ENCODE measurements at regions not wholly inside any gene's neighbourhood (a gene's known extent, or its start where the extent isn't known, plus 50 kb on each side); places are given as distances from the start of the nearest gene placed in this dataset.

DNA sequence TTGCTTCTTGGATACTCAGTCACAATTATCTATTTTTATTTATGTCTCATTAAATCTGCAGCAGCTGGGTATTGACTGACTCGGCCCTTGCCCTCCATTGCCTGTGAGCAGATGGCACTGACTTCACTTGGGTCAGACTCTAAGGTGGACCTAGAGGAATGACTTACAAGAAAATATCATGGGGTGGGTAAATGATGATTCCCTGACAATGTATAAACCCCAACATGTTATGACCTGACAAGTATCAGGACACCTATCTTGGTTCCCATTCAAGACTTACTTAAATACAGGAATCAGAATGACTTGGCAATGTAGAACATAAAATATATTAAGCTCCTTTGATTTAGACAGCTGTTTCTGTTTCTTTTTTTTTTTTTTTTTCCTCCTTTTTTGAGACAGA is 953.5 kb downstream of the CDH11 start:
- no peak for DNase-seq (ENCODE audit: low read depth in 2 of 2)

DNA sequence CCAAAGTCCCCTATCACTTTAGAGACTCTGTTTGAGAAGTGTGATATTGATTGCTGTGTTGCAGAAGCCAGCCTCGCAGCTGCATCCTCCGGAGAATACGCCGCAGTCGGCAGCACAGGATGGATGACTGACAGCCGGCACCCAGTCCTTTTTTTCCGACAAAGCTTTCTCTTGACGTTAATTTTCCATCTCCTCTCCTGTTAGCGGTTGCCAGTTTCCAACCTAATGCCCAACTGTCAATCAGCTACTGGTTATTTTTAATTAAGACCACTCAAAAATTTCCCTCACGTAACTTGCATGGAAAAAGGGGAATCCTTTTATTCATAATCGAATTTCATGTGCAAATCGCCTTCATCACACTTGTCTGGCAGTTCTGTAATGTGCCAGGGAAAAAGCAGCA is 953.9 kb downstream of the CDH11 start:
- no peak for DNase-seq (ENCODE audit: low read depth in 2 of 2)

DNA sequence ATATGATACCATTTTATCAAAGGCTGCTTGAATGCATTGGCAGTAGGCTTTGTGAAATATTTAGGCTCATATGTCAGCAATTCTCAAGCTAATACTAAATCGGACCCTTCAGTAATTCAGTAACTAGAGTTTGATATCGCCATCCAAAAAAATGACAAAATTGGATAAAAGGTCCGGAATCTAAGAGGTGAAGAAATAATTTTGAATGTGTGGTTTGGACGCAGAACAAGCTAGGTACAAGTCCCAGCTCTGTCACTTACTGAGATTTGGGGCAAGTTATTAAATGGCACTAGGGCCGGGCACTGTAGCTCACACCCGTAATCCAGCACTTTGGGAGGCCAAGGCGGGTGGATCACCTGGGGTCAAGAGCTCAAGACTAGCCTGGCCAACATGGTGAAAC is 956.5 kb downstream of the CDH11 start:
- no peak for DNase-seq (ENCODE audit: low read depth in 2 of 2)

DNA sequence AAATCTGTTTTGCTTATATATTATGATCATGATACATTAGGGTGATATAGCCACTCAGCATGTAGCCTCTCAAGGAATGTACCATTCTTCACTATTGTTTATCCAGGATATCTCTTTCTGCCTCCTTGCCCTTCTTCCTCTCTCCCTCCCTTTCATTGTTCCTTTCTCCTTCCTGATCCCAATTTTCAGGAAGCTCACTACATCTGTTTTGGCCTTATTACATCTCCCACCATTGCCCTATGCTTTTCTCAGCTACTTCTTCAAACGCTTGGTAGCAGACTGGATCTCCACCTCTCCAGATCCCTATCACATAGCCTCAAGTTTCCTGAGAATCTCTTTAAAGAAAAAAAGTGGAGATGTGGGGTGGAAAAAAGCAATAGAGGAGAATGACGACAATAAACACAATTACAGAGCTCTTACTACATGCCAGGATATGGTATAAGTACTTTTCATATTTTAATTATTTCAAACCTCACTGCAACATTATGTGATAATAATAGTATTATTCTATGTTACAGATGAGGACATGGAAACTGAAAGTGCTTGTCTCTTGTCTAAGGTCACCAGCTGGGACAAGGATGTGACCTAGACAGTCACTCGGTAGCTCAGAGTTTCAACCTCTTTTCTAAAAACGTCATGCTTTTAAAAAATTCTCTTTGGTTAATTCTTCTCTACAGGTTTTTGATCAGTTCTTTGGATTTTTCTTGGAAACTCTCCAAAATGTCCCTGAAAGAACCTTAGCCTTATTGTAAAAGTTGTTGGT is 959.1 kb downstream of the CDH11 start:
- DNase-seq (ENCODE audit: low read depth in 2 of 2) = no peak

DNA sequence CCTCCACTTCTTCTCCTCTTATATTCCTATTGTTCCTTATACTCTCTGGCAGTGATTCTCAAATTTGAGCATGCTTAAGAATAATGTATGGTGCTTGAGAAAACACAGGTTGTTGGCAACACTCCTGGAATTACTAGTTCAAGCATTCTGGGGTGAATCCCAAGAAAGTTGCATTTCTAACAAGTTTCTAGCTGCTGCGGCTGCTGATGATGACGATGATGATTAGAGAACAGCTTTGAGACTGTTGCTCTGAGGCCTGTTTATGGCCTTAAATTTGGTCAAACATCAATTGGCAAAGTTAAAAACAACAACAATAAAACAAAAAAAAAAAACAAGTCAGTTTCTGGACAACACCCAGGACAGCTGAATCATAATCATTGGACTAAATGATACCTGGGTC is 961.9 kb downstream of the CDH11 start:
- no peak for DNase-seq (ENCODE audit: low read depth in 2 of 2)

DNA sequence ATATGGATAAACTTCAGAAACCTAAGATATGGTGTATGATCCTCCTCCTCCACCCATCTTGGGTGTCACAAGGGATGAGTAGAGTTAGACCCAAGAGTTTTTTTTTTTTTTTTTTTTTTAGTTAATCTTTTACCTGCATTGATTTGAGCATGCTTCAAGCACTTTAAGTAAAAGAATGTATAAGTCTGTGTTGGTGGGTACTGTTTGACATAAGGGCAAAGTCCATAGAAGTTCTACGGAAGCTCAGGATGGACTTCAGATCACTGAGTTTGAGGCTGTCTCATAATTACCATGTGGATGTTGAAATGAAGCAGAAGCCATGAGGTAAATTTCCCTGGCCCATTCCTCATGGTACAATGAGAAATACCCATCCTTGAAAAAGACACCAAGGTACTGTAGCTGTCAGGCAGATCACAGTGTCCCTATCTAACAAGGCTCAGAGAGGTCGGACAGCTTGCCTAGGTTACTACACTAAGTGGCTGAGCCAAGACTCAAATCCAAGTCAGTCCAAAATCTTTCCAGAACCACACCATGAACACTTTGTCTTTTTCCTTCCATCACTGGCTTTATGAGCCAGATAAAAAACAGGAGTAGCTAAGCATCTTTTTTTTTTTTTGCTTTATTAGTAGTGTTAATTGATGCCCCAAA is 962.8 kb downstream of the CDH11 start:
- no peak for DNase-seq (ENCODE audit: low read depth in 2 of 2)

DNA sequence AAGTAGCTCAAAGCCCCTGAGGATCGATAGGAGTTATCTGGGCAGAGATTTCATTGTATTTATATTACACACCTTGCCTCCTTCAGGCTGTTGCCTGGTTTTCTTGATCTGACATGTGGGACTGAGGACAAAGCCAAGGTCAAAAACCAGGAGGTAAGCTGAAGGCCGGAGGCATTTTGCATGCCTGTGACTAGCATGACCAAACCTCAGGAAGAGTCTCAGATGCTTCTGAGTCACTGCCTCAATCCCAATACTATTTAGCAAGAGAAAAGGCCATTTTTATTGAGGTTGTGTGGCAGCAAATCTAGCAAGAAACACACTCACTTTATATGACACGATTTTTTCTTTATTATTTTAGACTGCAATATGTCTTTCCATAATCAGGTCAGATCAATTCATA is 968.1 kb downstream of the CDH11 start:
- DNase-seq (ENCODE audit: low read depth in 2 of 2) = no peak

DNA sequence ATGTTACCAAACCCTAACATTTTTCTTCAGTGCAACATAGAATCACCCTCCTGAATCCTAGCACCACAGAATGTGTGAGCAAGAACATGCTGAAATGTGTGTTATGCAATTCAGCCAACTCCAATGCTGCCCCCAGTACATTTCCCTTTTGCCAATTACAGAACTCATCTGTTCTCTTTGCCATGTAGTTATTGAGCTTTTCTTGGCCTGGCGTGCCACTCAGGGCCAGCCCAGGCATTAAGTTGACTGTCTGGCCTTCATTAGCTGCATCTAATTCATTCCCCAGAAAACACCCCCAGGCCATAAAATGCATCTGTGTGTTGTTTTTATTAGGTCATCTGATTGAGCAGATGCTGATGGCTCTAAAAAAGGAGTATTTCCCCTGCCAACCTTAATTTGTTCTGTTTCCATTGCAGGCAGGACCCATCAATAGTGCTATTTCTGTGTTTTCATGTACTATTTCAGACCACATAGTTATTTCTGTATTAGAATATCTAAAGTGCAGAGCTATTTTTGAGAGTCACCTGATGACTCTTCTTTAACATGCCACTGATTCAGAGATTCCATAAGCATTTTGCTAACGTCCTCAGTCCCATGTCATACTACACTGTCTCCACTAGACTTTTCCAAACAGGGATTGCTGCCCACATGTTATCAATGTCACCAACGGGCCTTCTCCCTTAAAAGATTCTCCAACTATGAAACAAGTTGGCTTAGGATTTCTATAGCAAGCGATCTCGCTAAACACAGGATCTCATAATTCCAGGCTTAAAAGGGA is 969.7 kb downstream of the CDH11 start:
- DNase-seq (ENCODE audit: low read depth in 2 of 2) = no peak

DNA sequence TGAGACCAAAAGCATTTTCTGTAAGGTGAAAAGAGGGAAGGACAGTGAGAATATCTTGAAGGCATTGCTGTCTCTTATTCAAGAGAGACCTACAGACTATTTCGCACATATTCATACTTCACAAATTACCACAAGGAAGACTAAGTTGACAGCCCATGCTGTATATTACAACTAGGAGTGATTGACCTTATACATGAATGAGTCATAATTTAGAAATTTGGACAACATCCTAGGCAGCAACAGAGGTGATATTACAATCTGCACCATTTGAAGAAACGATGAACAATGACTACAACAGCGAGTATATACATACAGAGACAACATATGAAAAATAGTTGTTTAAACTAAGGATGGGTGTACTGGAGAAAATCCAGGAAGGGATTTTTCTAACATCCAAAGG is 971.7 kb downstream of the CDH11 start:
- DNase-seq (ENCODE audit: low read depth in 2 of 2) = no peak

DNA sequence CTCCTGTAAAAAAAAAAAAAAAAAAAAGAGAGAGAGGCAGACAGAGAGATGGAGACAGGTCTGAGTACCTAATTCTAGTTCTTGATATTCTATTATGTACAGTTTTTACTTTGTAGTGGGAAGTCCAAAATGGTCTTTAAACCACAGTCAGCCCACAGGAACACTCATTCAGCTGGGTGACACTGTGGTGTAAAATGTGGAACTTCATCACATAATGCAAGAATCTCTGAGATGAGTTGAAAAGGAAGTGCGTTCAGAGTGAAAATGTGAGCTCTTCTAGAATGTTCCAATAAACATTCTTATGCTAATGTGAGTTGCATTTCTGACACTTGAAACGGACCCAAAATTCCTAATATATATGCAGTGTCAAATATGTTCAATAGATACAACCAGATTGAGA is 972.1 kb downstream of the CDH11 start:
- no peak for DNase-seq (ENCODE audit: low read depth in 2 of 2)

DNA sequence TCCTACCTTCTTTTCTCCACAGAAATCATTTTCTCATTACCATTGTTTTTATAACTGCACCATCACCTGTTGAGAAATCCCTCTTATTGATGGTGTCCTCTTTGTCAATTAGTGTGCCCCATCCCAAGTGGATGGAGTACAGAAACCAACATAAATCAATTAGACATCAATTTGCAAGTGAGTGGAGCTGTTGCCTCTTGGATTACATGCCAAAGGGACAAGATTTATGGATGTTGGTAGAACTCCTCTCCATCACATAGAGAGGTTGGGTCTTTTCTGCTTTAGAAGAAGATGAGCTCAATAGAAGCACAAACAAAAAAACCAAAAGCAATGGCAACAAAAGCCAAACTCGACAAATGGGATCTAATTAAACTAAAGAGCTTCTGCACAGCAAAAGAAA is 973.5 kb downstream of the CDH11 start:
- DNase-seq (ENCODE audit: low read depth in 2 of 2) = no peak

DNA sequence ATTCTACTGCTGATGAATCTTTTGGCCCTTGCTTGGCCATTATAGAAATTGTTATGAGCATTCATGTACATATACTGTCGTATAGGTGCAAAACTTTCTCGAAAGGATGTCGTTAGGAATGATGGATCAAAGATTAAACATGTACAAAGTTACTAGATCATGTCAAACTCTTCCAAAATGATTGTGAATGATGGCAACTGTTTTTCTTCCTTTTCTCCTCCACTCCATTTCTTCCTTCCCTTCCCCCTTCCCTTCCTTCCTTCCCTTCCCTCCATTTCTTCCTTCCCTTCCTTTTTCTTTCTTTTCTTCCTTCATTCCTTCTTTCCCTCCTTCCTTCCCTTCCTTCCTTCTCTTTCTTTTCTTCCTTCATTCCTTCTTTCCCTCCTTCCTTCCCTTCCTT is 973.9 kb downstream of the CDH11 start:
- DNase-seq (ENCODE audit: low read depth in 2 of 2) = no peak

DNA sequence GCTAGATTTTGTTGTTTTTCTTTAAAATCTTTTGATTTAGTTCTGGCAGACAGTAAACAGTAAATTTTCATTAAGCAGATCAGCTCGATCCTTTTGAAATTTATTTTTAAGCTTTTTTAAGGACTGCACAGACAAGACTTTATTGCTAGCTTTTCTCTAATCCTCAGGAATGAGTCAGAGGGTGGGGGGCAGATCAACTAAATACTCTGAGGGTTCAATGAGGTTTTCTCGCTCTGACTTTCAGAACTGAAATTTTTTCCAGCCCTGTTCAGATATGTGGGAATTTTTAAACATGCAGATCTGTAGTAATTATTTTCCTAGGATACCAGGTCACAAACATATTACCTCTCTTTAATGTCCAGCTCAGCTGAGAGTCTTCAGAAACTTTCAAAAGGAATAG is 977.2 kb downstream of the CDH11 start:
- no peak for DNase-seq (ENCODE audit: low read depth in 2 of 2)

DNA sequence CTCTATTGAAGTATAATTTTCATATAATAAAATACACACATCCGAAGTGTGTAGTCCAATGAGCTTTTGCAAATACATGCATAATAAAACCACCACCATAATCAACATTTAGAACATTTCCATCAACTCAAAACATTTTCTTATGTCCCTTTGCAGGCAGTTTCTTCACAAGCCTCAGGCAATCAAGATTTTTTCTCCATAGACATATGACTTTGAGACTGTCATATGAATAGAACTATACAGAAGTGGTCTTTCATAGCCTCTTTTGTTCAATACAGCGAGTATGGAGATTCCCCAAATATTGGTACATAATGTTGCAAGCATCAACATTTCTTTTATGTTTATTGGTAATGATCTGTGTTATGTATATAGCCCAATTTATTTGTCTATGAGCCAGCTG is 983.2 kb downstream of the CDH11 start:
- DNase-seq (ENCODE audit: low read depth in 2 of 2) = no peak

DNA sequence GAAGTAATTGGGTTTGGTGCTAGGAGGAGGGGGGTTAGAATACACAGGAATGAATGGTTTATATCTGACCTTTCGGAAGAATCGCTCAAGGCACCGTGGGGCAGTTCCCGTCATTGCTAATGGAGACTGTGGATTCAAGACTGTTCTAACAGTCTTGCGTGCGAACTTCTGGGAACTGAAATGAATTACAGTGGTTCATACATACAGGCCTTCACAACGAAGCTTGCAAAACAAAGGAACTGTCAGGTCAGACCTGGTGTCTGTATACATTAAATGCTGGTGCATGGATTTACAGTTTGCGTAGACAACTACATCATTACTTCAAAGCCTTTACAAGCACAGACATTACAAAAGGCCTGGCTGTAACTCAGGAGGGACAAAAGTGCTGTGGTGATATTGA is 983.9 kb downstream of the CDH11 start:
- no peak for DNase-seq (ENCODE audit: low read depth in 2 of 2)

DNA sequence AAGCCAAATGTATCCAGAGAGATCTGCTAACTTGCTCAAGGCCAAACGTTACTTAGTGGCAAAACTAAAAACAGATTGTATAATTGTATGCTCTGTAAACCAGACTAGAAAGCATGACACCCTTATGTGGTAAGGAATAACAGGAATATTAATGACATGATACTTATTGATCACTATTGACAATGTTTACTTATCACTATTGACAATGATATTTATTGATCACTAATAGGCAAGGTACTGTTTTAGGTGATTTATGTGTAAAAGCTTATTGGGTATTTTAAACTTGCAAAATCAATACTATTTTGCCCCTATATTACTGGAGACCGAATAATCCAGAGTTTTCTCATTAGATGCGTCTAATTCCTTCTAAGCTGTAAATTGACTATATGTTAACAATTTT is 985.1 kb downstream of the CDH11 start:
- DNase-seq (ENCODE audit: low read depth in 2 of 2) = no peak

DNA sequence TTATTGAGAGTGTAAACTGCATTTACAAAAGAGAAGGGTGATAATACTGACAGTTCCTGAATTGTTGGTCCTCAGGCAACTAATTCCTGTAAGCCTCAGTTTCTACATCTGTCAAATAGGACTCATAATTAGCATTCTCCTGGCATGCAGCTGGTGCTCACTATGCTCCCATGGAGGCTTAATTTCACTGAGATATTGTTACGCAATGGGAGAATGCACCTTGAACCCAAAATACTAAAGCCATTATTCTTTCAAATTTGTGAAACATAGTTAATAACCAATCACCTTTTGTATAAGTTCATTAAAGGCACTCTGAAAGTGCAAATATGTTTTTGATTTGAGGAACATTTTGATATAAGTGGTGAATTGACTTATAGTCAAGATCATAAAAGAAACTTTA is 985.5 kb downstream of the CDH11 start:
- no peak for DNase-seq (ENCODE audit: low read depth in 2 of 2)

DNA sequence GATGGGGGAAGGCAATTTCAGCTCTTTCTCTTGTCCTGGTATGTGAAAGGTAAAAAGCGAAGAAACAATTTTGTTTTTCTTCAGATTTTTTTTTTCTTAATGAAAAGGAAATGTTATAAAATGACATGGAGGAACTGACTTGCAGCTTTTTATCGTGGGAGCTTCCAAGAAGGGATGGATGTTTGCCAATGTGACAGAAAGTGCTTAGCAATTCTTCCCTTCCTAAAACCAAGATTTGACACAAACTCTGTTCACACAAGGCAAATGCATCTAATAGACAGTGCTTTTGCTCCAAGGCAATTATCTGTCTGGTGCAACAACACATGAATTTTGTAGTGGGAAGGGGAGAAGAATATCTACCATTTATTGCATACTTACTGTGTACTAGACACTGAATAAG is 988.5 kb downstream of the CDH11 start:
- no peak for DNase-seq (ENCODE audit: low read depth in 2 of 2)

DNA sequence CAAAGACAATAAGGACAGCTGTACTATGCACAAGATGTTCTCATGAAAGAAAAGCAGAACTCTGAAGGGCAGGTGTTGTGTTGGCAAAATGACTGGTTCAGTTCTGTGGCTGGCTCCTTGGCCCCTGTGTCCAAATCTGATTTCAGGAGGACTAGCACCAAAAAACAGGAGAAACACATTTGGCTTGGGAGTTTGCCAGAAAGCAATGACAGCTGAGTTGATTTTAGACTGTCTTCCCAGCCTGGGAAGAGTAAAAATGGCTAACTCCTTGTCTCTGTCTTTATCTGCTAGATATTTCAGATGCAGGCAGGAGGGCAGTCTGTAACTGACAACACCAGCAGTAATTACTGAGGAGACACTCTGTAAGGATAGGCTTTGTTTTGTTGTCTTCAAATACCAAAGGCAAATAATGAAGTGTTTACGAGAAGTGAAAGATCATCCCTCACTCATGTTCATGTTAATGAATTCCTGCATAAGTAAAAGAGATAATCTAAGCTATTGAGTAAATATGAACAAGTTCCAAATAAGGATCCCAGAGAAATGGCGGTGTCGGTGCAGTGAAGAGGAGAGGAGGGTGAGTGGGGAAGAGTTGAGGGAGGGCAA is 989.0 kb downstream of the CDH11 start:
- DNase-seq (ENCODE audit: low read depth in 2 of 2) = no peak

DNA sequence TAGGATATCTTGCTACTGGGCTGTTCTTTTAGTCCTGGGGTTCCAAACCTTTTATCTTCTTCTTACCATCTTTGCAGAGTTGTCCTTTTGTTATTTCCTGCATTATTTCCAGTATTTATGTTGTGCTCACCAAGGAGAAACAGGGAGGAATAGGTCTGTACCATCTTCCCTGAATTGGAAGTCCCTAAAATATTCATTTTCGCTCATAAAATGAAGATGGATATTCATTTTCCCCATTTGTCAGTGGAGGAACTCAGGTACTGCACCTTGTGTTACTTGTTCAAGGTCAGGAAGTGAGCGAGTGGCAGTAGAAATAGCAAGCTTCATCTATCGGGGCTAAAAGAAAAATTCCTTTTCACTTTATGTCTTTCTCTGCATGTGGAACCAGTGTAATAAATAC is 989.7 kb downstream of the CDH11 start:
- DNase-seq (ENCODE audit: low read depth in 2 of 2) = no peak

DNA sequence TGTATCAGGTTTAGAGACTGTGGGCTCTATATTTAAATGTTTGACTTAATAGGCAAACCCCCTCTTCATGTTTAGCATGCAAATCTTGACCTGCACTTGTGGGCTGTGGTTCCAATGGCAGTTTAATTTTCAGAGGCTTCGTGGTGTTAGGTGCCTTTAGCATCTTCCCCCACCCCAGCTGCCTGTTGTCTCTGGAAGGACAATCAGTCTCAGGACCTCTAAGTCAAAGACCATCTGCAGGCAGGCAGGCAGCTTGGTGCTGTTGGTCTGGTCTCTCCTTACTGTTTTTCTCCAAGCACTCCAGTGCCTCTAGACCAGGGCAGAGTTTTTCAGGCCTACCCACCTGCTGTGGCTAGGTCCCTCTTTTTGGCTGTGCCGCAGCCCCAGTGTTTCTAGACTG is 990.4 kb downstream of the CDH11 start:
- DNase-seq (ENCODE audit: low read depth in 2 of 2) = no peak

DNA sequence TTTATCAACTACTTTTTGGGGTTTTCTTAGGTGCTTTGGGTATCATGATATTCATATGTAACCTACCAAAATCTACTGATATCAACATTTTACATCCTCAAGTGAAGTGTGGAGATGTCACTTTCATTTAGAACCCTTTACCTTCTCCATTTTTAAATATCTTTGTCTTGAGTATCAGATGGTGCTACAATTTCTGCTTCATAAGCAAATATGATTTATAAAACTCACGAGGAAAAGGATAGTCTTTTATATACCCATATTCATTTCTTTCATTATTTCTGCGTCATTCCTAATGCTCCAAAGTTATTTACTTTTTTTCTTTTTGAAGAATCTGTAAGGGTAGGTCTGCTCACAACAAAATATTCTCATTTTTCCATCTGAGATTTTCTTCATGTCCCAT is 991.7 kb downstream of the CDH11 start:
- DNase-seq (ENCODE audit: low read depth in 2 of 2) = no peak

DNA sequence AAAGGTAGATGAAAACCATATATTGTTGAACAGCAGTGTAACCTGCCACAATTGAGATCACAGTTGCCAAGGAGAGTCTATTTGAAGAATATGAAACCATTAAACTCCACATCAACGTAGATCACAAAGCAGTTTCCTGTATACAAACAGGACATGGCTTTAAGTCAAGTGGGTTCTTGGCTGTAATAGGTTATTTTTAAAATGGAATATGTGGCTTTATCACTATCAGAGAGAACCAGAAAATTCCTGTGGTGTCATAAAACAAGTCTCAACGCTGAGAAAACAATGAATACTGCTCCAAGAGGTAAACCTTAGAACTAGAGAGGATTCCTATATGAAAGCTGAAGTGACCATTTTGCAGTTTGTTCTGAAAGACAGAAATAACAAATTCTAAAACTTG is 999.7 kb downstream of the CDH11 start:
- no peak for DNase-seq (ENCODE audit: low read depth in 2 of 2)

All from stimulated activated CD4-positive, alpha-beta T cell treated with anti-CD3 and anti-CD28 coated beads, Interleukin-4, amount 100 ng/mL, for 48 hours (primary cell).